AG04450 (cell line): ENCODE measurements at regions not wholly inside any gene's neighbourhood (a gene's known extent, or its start where the extent isn't known, plus 50 kb on each side); places are given as distances from the start of the nearest gene placed in this dataset.

Experiments
- CTCF ChIA-PET: fragments of 300-600, 350-600 bp; formaldehyde crosslinking; extraction: SDS; loops from one replicate; lab custom pipeline; 2022; ENCODE audit warnings: antibody characterized with exemption, inconsistent platforms; lab: Charles Lee
- POLR2A ChIA-PET: fragments of 350-600 bp; formaldehyde crosslinking; extraction: SDS; loops from one replicate; lab custom pipeline; 2021; ENCODE audit warnings: antibody characterized with exemption, inconsistent platforms; lab: Yijun Ruan, JAX
- DNase-seq: peaks from one replicate; pipeline ENCODE4 v3.0.0-alpha.2; 2011; ENCODE audit warnings: low read depth, low spot score
- H3K27ac ChIP-seq: one replicate; pipeline ENCODE4 v1.5.1; 2012; ENCODE audit warnings: low read depth, low read length, control low read depth
- H3K27me3 ChIP-seq: one replicate; pipeline ENCODE4 v1.6.0; 2012; ENCODE audit warnings: low read length; ENCODE audit not compliant: control insufficient read depth, insufficient read depth
- H3K4me3 ChIP-seq: 2 replicates; pipeline ENCODE4 v1.5.1; 2011; ENCODE audit warnings: mild to moderate bottlenecking, low read depth, low read length, control low read depth
- H3K9me3 ChIP-seq: 2 replicates; pipeline ENCODE4 v1.5.1; 2012; ENCODE audit warnings: low read length; ENCODE audit not compliant: control insufficient read depth, insufficient read depth
- CTCF ChIP-seq: IDR thresholded peaks from 2 replicates; pipeline ENCODE4 v1.5.1; 2011; ENCODE audit warnings: low read depth, low read length, control low read depth, inconsistent platforms

GRCh38 chr2:8219631-8220355, 462.1 kb upstream of the ID2 start:
- TF ChIP-seq CTCF: no peak
- CTCF ChIA-PET: no interaction called here
- H3K27me3 ChIP-seq: no peaks in the 10 kb centered on the region
- H3K4me3 ChIP-seq: no peak overlapping the region
- POLR2A ChIA-PET: no interaction called here
- DNase-seq: no peak
- H3K27ac ChIP-seq: no peak overlapping the region
- H3K9me3 ChIP-seq: no peaks in the 10 kb centered on the region; the same call in 1 of the 2 replicates

- CTCF ChIA-PET: no interaction called here
Measured at GRCh38 chr2:8222979-8223694, 458.7 kb upstream of the ID2 start.

GRCh38 chr2:8223695-8224346, 458.0 kb upstream of the ID2 start:
- no peaks in the 10 kb centered on the region; the same call in 1 of the 2 replicates for H3K9me3 ChIP-seq
- CTCF ChIA-PET: no interaction called here

More at GRCh38 chr2:8222979-8223694, 458.7 kb upstream of the ID2 start:
- Histone ChIP-seq H3K27ac (no peak overlapping the region), H3K27me3 (no peaks in the 10 kb centered on the region), H3K4me3 (no peak overlapping the region), H3K9me3 (no peaks in the 10 kb centered on the region; the same call in 1 of the 2 replicates)
- TF ChIP-seq CTCF: no peak
- POLR2A ChIA-PET: no interaction called here
- no peak for DNase-seq

GRCh38 chr2:8224347-8225190, 457.3 kb upstream of the ID2 start:
- H3K4me3 ChIP-seq: no peak overlapping the region
- no peak for TF ChIP-seq CTCF
- DNase-seq: no peak
- ChIA-PET CTCF (interaction anchor here (0.6 kb wide), 1 partner anchor 456 kb away, joined by 4 read pairs; no protein-coding TSS in a partner anchor), POLR2A (no interaction called here)
- H3K27ac ChIP-seq: no peak overlapping the region
- no peaks in the 10 kb centered on the region; the same call in 1 of the 2 replicates for H3K9me3 ChIP-seq
- no peaks in the 10 kb centered on the region for H3K27me3 ChIP-seq

More at GRCh38 chr2:8223695-8224346, 458.0 kb upstream of the ID2 start:
- no peaks in the 10 kb centered on the region for H3K27me3 ChIP-seq
- POLR2A ChIA-PET: no interaction called here
- no peak overlapping the region for H3K4me3 ChIP-seq
- TF ChIP-seq CTCF: no peak
- DNase-seq: no peak
- H3K27ac ChIP-seq: no peak overlapping the region
